ENCODE measurements at regions not wholly inside any gene's neighbourhood (a gene's known extent, or its start where the extent isn't known, plus 50 kb on each side); places are given as distances from the start of the nearest gene placed in this dataset.

GRCh38 chr5:159410480-159410879 lies 80.2 kb upstream of the IL12B start:
- Histone ChIP-seq H3K4me1 (ENCODE audit: control insufficient read depth in 4 of 4, insufficient read depth in 4 of 4, low read length in 3 of 4) (no peaks in the 10 kb centered on the region), H3K27me3 (ENCODE audit: control insufficient read depth in 4 of 4, insufficient read depth in 4 of 4, low read length in 3 of 4) (no peaks in the 10 kb centered on the region), H3K36me3 (ENCODE audit: control insufficient read depth in 4 of 4, insufficient read depth in 3 of 4, low read depth in 1 of 4, low read length in 3 of 4) (no peaks in the 10 kb centered on the region), H3K9ac (ENCODE audit: low read depth in 1 of 2, low read length in 2 of 2) (no peak overlapping the region), H3K27ac (ENCODE audit: low read depth in 1 of 2, low read length in 2 of 2) (no peak overlapping the region), H3K9me3 (ENCODE audit: control insufficient read depth in 4 of 4, low read length in 3 of 4) (no peaks in the 10 kb centered on the region), H3K4me3 (ENCODE audit: low read depth in 1 of 3, low read length in 3 of 3) (no peak overlapping the region)
- TF ChIP-seq ZBTB33 (IDR thresholded peaks at IDR 0.05) = no peak
- TF ChIP-seq FOXA2 (IDR thresholded peaks at IDR 0.05) = no peak
- no peak for TF ChIP-seq RAD21 (IDR thresholded peaks at IDR 0.05)
- WGBS = 86% methylated on average over 2 of the region's 2 CpGs
- DNase-seq (ENCODE audit: low spot score) = no peak

DNA sequence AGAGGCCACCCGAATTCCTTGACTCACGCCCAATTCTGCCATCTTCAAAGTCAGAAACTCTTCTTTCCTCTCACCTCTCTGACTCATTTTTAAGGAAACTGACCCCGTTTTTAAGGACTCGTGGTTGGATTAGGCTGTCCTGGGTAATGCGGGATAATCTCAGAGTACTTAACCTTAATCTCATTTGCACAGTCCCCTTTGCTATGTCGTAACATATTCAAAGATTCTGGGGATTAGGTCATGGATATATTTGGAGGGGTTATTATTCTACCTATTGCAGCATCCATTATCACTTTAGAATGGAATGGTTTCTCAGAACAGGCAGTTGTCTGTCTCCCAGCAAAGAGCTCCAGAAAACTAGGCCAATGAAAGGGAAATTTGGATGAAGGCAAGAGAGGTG lies 80.8 kb upstream of the IL12B start:
- Histone ChIP-seq H3K9ac (ENCODE audit: low read depth in 1 of 2, low read length in 2 of 2) (no peak overlapping the region), H3K36me3 (ENCODE audit: control insufficient read depth in 4 of 4, insufficient read depth in 3 of 4, low read depth in 1 of 4, low read length in 3 of 4) (no peaks in the 10 kb centered on the region), H3K27ac (ENCODE audit: low read depth in 1 of 2, low read length in 2 of 2) (no peak overlapping the region), H3K4me3 (ENCODE audit: low read depth in 1 of 3, low read length in 3 of 3) (no peak overlapping the region), H3K4me1 (ENCODE audit: control insufficient read depth in 4 of 4, insufficient read depth in 4 of 4, low read length in 3 of 4) (no peaks in the 10 kb centered on the region), H3K9me3 (ENCODE audit: control insufficient read depth in 4 of 4, low read length in 3 of 4) (no peaks in the 10 kb centered on the region), H3K27me3 (ENCODE audit: control insufficient read depth in 4 of 4, insufficient read depth in 4 of 4, low read length in 3 of 4) (no peaks in the 10 kb centered on the region)
- TF ChIP-seq TAF1 (conservative IDR thresholded peaks at IDR 0.05) = no peak
- no peak for TF ChIP-seq FOXA1 (IDR thresholded peaks at IDR 0.05)
- TF ChIP-seq FOXA2 (IDR thresholded peaks at IDR 0.05) = no peak
- no peak for TF ChIP-seq HNF4G (IDR thresholded peaks at IDR 0.05)
- TF ChIP-seq GABPA (IDR thresholded peaks at IDR 0.05 in 1 of 2, conservative IDR thresholded peaks at IDR 0.05 in 1 of 2) = no peak
- 78% methylated on average over 6 of the region's 6 CpGs for WGBS
- DNase-seq (ENCODE audit: low spot score) = no peak

- 47% methylated on average over 6 of the region's 6 CpGs for WGBS
- H3K36me3 ChIP-seq (ENCODE audit: control insufficient read depth in 4 of 4, insufficient read depth in 3 of 4, low read depth in 1 of 4, low read length in 3 of 4) = no peaks in the 10 kb centered on the region
- TF ChIP-seq YY1 (IDR thresholded peaks at IDR 0.05) (no peak), RAD21 (IDR thresholded peaks at IDR 0.05) (no peak), ZBTB33 (IDR thresholded peaks at IDR 0.05) (no peak), JUND (IDR thresholded peaks at IDR 0.05) (no peak), NR2F2 (IDR thresholded peaks at IDR 0.05) (no peak), MAX (IDR thresholded peaks at IDR 0.05) (no peak), REST (IDR thresholded peaks at IDR 0.05) (no peak), EGR1 (IDR thresholded peaks at IDR 0.05; ENCODE audit: low read depth in 2 of 2) (no peak), HNF4G (IDR thresholded peaks at IDR 0.05) (no peak), TAF1 (conservative IDR thresholded peaks at IDR 0.05) (no peak), GABPA (IDR thresholded peaks at IDR 0.05 in 1 of 2, conservative IDR thresholded peaks at IDR 0.05 in 1 of 2) (no peak), SP1 (IDR thresholded peaks at IDR 0.05) (no peak), RXRA (IDR thresholded peaks at IDR 0.05) (no peak), HNF4A (conservative IDR thresholded peaks at IDR 0.05) (no peak)
- TF ChIP-seq, protein P1, sequence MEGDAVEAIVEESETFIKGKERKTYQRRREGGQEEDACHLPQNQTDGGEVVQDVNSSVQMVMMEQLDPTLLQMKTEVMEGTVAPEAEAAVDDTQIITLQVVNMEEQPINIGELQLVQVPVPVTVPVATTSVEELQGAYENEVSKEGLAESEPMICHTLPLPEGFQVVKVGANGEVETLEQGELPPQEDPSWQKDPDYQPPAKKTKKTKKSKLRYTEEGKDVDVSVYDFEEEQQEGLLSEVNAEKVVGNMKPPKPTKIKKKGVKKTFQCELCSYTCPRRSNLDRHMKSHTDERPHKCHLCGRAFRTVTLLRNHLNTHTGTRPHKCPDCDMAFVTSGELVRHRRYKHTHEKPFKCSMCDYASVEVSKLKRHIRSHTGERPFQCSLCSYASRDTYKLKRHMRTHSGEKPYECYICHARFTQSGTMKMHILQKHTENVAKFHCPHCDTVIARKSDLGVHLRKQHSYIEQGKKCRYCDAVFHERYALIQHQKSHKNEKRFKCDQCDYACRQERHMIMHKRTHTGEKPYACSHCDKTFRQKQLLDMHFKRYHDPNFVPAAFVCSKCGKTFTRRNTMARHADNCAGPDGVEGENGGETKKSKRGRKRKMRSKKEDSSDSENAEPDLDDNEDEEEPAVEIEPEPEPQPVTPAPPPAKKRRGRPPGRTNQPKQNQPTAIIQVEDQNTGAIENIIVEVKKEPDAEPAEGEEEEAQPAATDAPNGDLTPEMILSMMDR (IDR thresholded peaks at IDR 0.05; ENCODE audit: low read depth, low read length, missing input control) = no peak
- no peaks in the 10 kb centered on the region for H3K9me3 ChIP-seq (ENCODE audit: control insufficient read depth in 4 of 4, low read length in 3 of 4)
- no peak for DNase-seq (ENCODE audit: low spot score)
- H3K4me3 ChIP-seq (ENCODE audit: low read depth in 1 of 3, low read length in 3 of 3) = no peak overlapping the region
- no peak overlapping the region for H3K27ac ChIP-seq (ENCODE audit: low read depth in 1 of 2, low read length in 2 of 2)
- H3K9ac ChIP-seq (ENCODE audit: low read depth in 1 of 2, low read length in 2 of 2) = no peak overlapping the region
- H3K4me1 ChIP-seq (ENCODE audit: control insufficient read depth in 4 of 4, insufficient read depth in 4 of 4, low read length in 3 of 4) = no peaks in the 10 kb centered on the region
- H3K27me3 ChIP-seq (ENCODE audit: control insufficient read depth in 4 of 4, insufficient read depth in 4 of 4, low read length in 3 of 4) = no peaks in the 10 kb centered on the region
These were observed 82.2 kb upstream of the IL12B start for GRCh38 chr5:159412284-159413046.
